IPS-20b (cell line): ENCODE measurements at regions not wholly inside any gene's neighbourhood (a gene's known extent, or its start where the extent isn't known, plus 50 kb on each side); places are given as distances from the start of the nearest gene placed in this dataset.

Experiments used
- H3K27ac ChIP-seq: one replicate; pipeline ENCODE4 v1.5.1; 2013; ENCODE audit warnings: low read length
- H3K27me3 ChIP-seq: 2 replicates; pipeline ENCODE4 v1.6.1; 2013; ENCODE audit warnings: mild to moderate bottlenecking, low read length, inconsistent platforms; ENCODE audit not compliant: insufficient read depth
- H3K36me3 ChIP-seq: 2 replicates; pipeline ENCODE4 v1.6.1; 2013; ENCODE audit warnings: low read depth, mild to moderate bottlenecking, inconsistent platforms, low read length, moderate library complexity; ENCODE audit not compliant: insufficient read depth
- H3K4me1 ChIP-seq: 2 replicates; pipeline ENCODE4 v1.6.1; 2013; ENCODE audit warnings: mild to moderate bottlenecking, control low read depth, inconsistent platforms, low read length, moderate library complexity; ENCODE audit not compliant: insufficient read depth
- H3K4me3 ChIP-seq: 2 replicates; pipeline ENCODE4 v1.5.1; 2013; ENCODE audit warnings: mild to moderate bottlenecking, low read length, inconsistent platforms
- H3K9ac ChIP-seq: 2 replicates; pipeline ENCODE4 v1.6.1; 2013; ENCODE audit warnings: low read depth, mild to moderate bottlenecking, inconsistent platforms, low read length, moderate library complexity
- H3K9me3 ChIP-seq: 2 replicates; pipeline ENCODE4 v1.6.1; 2013; ENCODE audit warnings: mild to moderate bottlenecking, low read depth, low read length, inconsistent platforms; ENCODE audit not compliant: insufficient read depth

DNA sequence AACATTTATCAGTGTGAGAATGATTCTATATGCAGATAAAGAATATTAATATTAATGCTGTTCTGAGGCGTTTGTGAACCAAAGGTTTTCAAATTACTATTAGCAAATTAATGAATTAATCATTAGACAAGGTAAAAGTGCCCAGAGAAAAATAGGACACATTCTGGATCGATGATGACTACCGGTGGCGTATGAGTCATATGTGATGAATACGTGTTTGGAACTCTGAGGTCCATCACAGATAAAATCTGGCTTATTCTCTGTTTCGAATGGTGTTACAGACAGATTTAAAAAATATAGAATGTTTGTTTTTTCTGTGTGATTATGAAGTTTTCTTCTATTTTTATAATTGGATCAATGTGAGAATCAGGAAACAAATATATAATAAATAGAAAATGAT is 79.2 kb upstream of the RTL1 start:
- Histone ChIP-seq H3K36me3 (no peaks in the 10 kb centered on the region), H3K4me1 (no peaks in the 10 kb centered on the region), H3K27ac (no peak overlapping the region), H3K27me3 (no peaks in the 10 kb centered on the region), H3K9me3 (no peaks in the 10 kb centered on the region), H3K9ac (no peak overlapping the region), H3K4me3 (no peak overlapping the region)

GRCh38 chr14:100983710-100984109 is 80.2 kb upstream of the RTL1 start:
- no peaks in the 10 kb centered on the region for H3K4me1 ChIP-seq

DNA sequence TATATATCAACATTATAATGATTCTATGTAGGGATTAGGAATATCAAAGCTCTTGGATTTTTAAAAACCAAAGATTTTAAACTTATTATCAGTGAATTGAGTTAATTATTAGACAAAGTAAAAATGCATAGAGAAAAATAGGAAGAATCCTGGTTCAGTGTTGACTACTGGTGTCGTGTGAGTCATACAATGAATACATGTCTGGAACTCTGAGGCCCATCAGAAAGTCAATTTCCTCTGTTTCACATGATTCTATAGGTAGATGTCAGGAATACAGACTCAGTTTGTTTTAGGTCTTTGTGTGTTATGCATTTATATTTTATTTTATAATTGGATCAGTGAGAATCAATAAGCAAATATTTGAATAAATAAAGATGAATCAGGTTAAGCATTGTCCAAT is 84.5 kb upstream of the RTL1 start:
- Histone ChIP-seq H3K4me3 (no peak overlapping the region), H3K27me3 (no peaks in the 10 kb centered on the region), H3K36me3 (no peaks in the 10 kb centered on the region), H3K4me1 (no peaks in the 10 kb centered on the region), H3K27ac (no peak overlapping the region), H3K9ac (no peak overlapping the region), H3K9me3 (no peaks in the 10 kb centered on the region)

More at GRCh38 chr14:100983710-100984109, 80.2 kb upstream of the RTL1 start:
- Histone ChIP-seq H3K27ac (no peak overlapping the region), H3K4me3 (no peak overlapping the region), H3K27me3 (no peaks in the 10 kb centered on the region), H3K36me3 (no peaks in the 10 kb centered on the region), H3K9ac (no peak overlapping the region), H3K9me3 (no peaks in the 10 kb centered on the region)

DNA sequence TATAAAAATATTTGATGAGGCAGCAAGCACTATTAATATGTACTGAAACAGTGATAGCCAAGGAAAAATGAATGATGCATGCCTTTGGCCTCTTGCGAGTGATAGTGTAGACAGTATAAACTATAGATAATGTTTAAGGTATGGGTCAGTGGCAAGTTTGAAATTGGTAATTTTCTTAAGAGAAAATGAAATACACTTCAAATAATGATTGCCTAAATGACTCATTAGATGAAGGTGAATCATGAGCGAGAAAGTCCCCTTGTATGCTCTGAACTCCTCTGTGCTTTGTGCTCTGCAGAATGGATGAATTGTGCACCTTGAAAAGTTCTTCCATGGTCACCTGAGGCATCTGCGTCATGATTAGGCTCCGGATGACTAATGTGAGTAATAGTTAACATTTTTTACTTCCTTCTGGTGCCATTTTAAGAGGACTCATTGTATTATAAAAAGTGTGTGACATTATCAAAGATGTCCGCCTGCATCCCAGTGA is 84.9 kb upstream of the RTL1 start:
- no peaks in the 10 kb centered on the region for H3K9me3 ChIP-seq
- no peaks in the 10 kb centered on the region for H3K4me1 ChIP-seq
- H3K36me3 ChIP-seq = no peaks in the 10 kb centered on the region
- H3K9ac ChIP-seq = no peak overlapping the region
- H3K27ac ChIP-seq = no peak overlapping the region
- no peak overlapping the region for H3K4me3 ChIP-seq
- no peaks in the 10 kb centered on the region for H3K27me3 ChIP-seq

DNA sequence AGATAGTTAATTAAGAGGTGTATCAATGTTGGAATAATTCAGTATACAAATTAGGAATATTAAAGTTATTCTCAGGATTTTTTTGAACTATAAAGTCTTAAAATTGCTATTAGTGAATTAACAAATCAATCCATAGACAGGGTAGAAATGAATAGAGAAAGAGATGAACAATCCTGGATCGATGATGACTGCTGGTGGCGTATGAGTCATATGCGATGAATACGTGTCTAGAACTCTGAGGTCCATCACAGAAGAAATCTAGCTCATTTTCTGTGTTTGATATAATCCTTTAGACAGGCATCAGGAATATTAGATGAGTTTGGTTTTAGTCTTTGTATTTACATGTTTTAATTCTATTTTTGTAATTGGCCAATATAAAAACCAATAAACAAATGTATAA is 85.4 kb upstream of the RTL1 start:
- Histone ChIP-seq H3K9ac (no peak overlapping the region), H3K9me3 (no peaks in the 10 kb centered on the region), H3K4me1 (no peaks in the 10 kb centered on the region), H3K27ac (no peak overlapping the region), H3K4me3 (no peak overlapping the region), H3K36me3 (no peaks in the 10 kb centered on the region), H3K27me3 (no peaks in the 10 kb centered on the region)

DNA sequence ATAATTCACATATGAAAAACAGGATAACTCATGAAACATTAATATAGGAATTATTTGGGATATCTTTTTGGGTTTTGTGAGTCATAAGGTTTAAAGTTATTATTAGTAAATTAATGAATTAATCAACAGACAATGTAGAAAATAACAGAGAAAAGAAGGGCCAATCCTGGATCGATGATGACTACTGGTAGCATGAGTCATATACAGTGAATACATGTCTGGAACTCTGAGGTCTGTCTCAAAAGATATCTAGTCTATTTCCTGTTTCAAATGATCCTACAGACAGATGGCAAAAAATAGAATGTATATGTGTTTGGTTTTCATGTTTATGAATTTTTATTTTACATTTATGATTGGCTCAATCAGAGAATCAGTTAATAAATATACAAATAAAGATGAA is 86.4 kb upstream of the RTL1 start:
- Histone ChIP-seq H3K27me3 (no peaks in the 10 kb centered on the region), H3K4me1 (no peaks in the 10 kb centered on the region), H3K4me3 (no peak overlapping the region), H3K36me3 (no peaks in the 10 kb centered on the region), H3K9ac (no peak overlapping the region), H3K9me3 (no peaks in the 10 kb centered on the region), H3K27ac (no peak overlapping the region)

- H3K27me3 ChIP-seq = no peaks in the 10 kb centered on the region
- no peaks in the 10 kb centered on the region for H3K9me3 ChIP-seq
- H3K27ac ChIP-seq = no peak overlapping the region
- H3K9ac ChIP-seq = no peak overlapping the region
- H3K4me3 ChIP-seq = no peak overlapping the region
- H3K4me1 ChIP-seq = no peaks in the 10 kb centered on the region
- H3K36me3 ChIP-seq = no peaks in the 10 kb centered on the region
These were observed 90.6 kb upstream of the RTL1 start for GRCh38 chr14:100994082-100994481.

DNA sequence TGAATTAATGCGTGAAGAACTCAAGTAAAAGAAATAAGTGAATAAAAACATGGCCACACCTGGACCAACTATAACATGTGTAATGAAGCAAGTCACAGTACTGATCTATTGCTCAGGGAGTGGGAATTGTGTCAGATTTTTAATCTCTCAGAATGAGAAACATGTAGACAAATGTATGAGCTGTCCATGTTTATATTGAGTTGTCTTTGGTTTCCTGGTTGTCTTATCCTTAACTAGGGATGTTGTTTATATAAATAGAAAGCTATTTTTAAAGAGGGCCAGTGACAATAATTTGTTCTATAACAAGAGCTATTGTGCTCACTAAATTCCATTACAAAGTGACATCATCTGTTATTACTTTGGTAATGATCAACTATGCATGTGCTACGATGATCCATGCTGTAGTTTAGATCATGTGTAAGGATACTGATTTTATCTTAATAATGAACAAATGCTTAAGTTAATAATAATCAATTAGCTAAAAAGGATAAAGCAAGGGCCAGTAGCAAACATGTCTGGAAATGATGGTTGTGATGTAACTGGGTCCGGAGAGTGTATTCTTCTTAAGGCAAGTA is 91.3 kb upstream of the RTL1 start:
- Histone ChIP-seq H3K9ac (no peak overlapping the region), H3K4me1 (no peaks in the 10 kb centered on the region), H3K36me3 (no peaks in the 10 kb centered on the region), H3K4me3 (no peak overlapping the region), H3K27ac (no peak overlapping the region), H3K9me3 (no peaks in the 10 kb centered on the region), H3K27me3 (no peaks in the 10 kb centered on the region)

- Histone ChIP-seq H3K4me1 (no peaks in the 10 kb centered on the region), H3K9me3 (no peaks in the 10 kb centered on the region), H3K9ac (no peak overlapping the region), H3K36me3 (no peaks in the 10 kb centered on the region), H3K4me3 (no peak overlapping the region), H3K27me3 (no peaks in the 10 kb centered on the region), H3K27ac (no peak overlapping the region)
These were observed 97.3 kb upstream of the RTL1 start for GRCh38 chr14:101000711-101001250.

- Histone ChIP-seq H3K27me3 (no peaks in the 10 kb centered on the region), H3K4me3 (no peak overlapping the region), H3K9me3 (no peaks in the 10 kb centered on the region), H3K4me1 (no peaks in the 10 kb centered on the region), H3K9ac (no peak overlapping the region), H3K36me3 (no peaks in the 10 kb centered on the region), H3K27ac (no peak overlapping the region)
These were observed 98.0 kb upstream of the RTL1 start for GRCh38 chr14:101001311-101002069.

DNA sequence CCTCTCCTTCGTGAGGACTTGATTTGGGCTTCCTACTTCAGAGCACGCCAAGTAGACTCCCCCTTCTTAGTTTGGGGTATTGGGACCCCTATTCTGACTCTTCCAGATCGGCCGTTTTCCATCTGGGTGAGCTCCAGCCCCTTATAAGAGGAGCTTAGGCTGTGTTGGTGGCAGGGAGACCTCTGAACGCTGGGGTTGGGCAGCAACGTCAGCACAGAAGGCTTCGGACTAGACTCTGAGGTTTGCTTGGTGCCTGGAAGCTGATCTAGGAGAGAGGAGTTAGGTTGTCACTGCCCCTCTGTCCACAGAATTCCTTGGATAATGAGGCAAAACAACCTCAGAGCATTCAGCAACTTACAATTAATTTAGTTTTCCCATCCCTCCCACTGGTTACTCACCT is 99.2 kb upstream of the RTL1 start:
- Histone ChIP-seq H3K27me3 (no peaks in the 10 kb centered on the region), H3K36me3 (no peaks in the 10 kb centered on the region), H3K4me1 (no peaks in the 10 kb centered on the region), H3K4me3 (no peak overlapping the region), H3K9me3 (no peaks in the 10 kb centered on the region), H3K27ac (no peak overlapping the region), H3K9ac (no peak overlapping the region)

- H3K4me1 ChIP-seq = no peaks in the 10 kb centered on the region
- no peaks in the 10 kb centered on the region for H3K9me3 ChIP-seq
- no peak overlapping the region for H3K9ac ChIP-seq
- H3K4me3 ChIP-seq = no peak overlapping the region
- no peaks in the 10 kb centered on the region for H3K27me3 ChIP-seq
- H3K36me3 ChIP-seq = no peaks in the 10 kb centered on the region
- no peak overlapping the region for H3K27ac ChIP-seq
These were observed 100.7 kb upstream of the RTL1 start for GRCh38 chr14:101004176-101004575.
